ENCODE measurements at regions not wholly inside any gene's neighbourhood (a gene's known extent, or its start where the extent isn't known, plus 50 kb on each side); places are given as distances from the start of the nearest gene placed in this dataset.

GRCh38 chr5:103450333-103451061 lies 112.1 kb downstream of the NUDT12 start:
- ATAC-seq (no peak), DNase-seq (no peak)
- Histone ChIP-seq H3K27ac (no peak overlapping the region), H3K36me3 (no peaks in the 10 kb centered on the region), H3K4me1 (no peaks in the 10 kb centered on the region), H3K9me3 (no peaks in the 10 kb centered on the region), H3K27me3 (no peaks in the 10 kb centered on the region), H3K4me3 (no peak overlapping the region)
- intact Hi-C loops (cut with DNase I; ENCODE audit: low total_unique reads) (no loop called here), in situ Hi-C loops (cut with MboI; ENCODE audit: low sequenced_read_pairs in 4 of 4) (no loop called here)
- no peak for TF ChIP-seq CTCF (IDR thresholded peaks at IDR 0.05 in 4 of 5, conservative IDR thresholded peaks at IDR 0.05 in 1 of 5)

- in situ Hi-C loops (cut with MboI; ENCODE audit: low sequenced_read_pairs in 4 of 4) = no loop called here
These were observed 115.8 kb downstream of the NUDT12 start for GRCh38 chr5:103446813-103447212.

DNA sequence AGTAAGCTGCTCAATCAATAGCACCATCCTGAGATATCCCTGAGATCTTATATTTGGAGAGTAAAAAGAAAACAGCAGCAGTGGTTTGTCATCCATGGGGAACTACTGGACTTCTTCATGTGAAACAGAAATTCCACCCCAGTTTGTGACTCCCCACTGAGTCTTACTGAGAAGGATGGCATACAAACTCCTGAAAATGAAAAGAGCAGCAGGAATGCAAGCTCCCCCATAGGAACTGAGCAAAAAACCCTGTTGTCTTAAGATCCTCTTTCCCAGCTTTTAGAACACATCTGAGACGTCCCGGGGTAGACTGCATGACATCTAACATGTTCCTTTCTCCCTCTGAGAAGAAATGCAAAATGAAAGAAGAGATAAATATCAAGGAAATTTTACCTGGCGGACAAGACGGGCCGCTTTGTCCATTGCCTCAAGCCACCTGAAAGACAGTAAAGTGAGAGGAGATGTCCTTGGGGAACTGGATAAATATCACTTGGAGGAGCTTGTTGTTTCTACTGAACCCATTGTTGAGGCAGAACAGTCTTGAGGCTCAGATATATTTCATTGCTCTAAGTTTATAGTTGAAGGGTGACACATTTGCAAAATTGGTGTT lies 117.1 kb downstream of the NUDT12 start:
- Histone ChIP-seq H3K4me3 (no peak overlapping the region), H3K9me3 (no peaks in the 10 kb centered on the region), H3K27ac (no peak overlapping the region), H3K36me3 (no peaks in the 10 kb centered on the region), H3K4me1 (peaks cover 0 to 7% of the 10 kb centered on the region in 2 donors), H3K27me3 (no peaks in the 10 kb centered on the region)
- TF ChIP-seq CTCF (IDR thresholded peaks at IDR 0.05 in 4 of 5, conservative IDR thresholded peaks at IDR 0.05 in 1 of 5) = no peak
- TF ChIP-seq POLR2A (IDR thresholded peaks at IDR 0.05) = no peak
- in situ Hi-C loops (cut with MboI; ENCODE audit: low sequenced_read_pairs in 4 of 4) = no loop called here
- DNase-seq = no peak
- ATAC-seq = no peak
- intact Hi-C loops (cut with DNase I; ENCODE audit: low total_unique reads) = no loop called here

More at GRCh38 chr5:103446813-103447212, 115.8 kb downstream of the NUDT12 start:
- no peak for TF ChIP-seq POLR2A (IDR thresholded peaks at IDR 0.05)
- no peak for TF ChIP-seq CTCF (IDR thresholded peaks at IDR 0.05 in 4 of 5, conservative IDR thresholded peaks at IDR 0.05 in 1 of 5)
- Histone ChIP-seq H3K36me3 (no peaks in the 10 kb centered on the region), H3K4me1 (peaks cover 0 to 7% of the 10 kb centered on the region in 2 donors), H3K27ac (no peak overlapping the region), H3K4me3 (no peak overlapping the region), H3K27me3 (no peaks in the 10 kb centered on the region), H3K9me3 (no peaks in the 10 kb centered on the region)
- DNase-seq (no peak), ATAC-seq (no peak)
- intact Hi-C loops (cut with DNase I; ENCODE audit: low total_unique reads) = no loop called here

- no peak for TF ChIP-seq POLR2A (IDR thresholded peaks at IDR 0.05)
- TF ChIP-seq CTCF (IDR thresholded peaks at IDR 0.05 in 4 of 5, conservative IDR thresholded peaks at IDR 0.05 in 1 of 5) = no peak
- ATAC-seq = no peak
These were observed 118.1 kb downstream of the NUDT12 start for GRCh38 chr5:103444333-103445038.

More at GRCh38 chr5:103444333-103445038, 118.1 kb downstream of the NUDT12 start:
- Histone ChIP-seq H3K4me1 (peaks cover 0 to 7% of the 10 kb centered on the region in 2 donors), H3K27me3 (no peaks in the 10 kb centered on the region), H3K4me3 (no peak overlapping the region), H3K27ac (no peak overlapping the region), H3K36me3 (no peaks in the 10 kb centered on the region), H3K9me3 (peaks cover 0 to 7% (median 0%) of the 10 kb centered on the region in 3 donors)
- DNase-seq = no peak
- intact Hi-C loops (cut with DNase I; ENCODE audit: low total_unique reads) = no loop called here
- in situ Hi-C loops (cut with MboI; ENCODE audit: low sequenced_read_pairs in 4 of 4) = no loop called here

Measured in gastrocnemius medialis (tissue), 4 donors.